ENCODE measurements at regions not wholly inside any gene's neighbourhood (a gene's known extent, or its start where the extent isn't known, plus 50 kb on each side); places are given as distances from the start of the nearest gene placed in this dataset.

DNA sequence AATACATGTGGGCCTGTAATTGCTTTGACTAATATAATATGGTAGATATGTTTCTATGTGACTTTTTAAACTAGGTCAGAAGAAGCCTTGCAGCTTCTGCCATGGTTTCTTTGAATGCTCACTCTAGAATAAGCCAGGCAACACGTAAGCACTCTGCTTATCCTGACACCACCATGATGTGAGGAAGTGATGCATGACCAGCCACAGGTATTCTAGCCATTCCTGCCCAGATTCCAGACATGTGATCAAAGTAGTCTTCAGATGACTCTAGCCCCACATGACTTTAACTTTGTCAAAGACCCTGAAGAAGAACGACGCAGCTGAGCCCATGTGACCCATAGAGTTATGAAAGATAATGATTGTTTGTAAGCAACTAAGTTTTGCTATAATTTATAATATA, 276.1 kb upstream of the NCAM1 start:
- H4K20me1 ChIP-seq (ENCODE audit: insufficient read depth, poor library complexity, severe bottlenecking) = no peaks in the 10 kb centered on the region
- H3K4me3 ChIP-seq = no peak overlapping the region
- no peaks in the 10 kb centered on the region for H3K36me3 ChIP-seq (replicated peaks; ENCODE audit: insufficient read depth, low read depth)
- H3K4me1 ChIP-seq (ENCODE audit: insufficient read depth) = no peaks in the 10 kb centered on the region
- no peak overlapping the region for H3K27ac ChIP-seq
- 79% methylated on average over 3 of the region's 3 CpGs for WGBS (ENCODE audit: low lambda C conversion rate, missing lambda C conversion rate)
- H3K27me3 ChIP-seq = no peaks in the 10 kb centered on the region
- H3K4me2 ChIP-seq = no peak overlapping the region
- TF ChIP-seq CTCF (IDR thresholded peaks at IDR 0.05; ENCODE audit: poor library complexity) = no peak
- TF ChIP-seq EZH2 (IDR thresholded peaks at IDR 0.05; ENCODE audit: borderline replicate concordance) = no peak
- TF ChIP-seq EZH2phosphoT487 (IDR thresholded peaks at IDR 0.05; ENCODE audit: low read depth, severe bottlenecking, unreplicated experiment) = no peak
- no peak overlapping the region for H2AFZ ChIP-seq
- no peaks in the 10 kb centered on the region for H3K9me3 ChIP-seq (ENCODE audit: low read depth)
- no peak for DNase-seq (ENCODE audit: low spot score)
- no peaks in the 10 kb centered on the region for H3K9me2 ChIP-seq (replicated peaks; ENCODE audit: insufficient read depth)
- no peaks in the 10 kb centered on the region for H3K79me2 ChIP-seq

- Histone ChIP-seq H3K27me3 (peaks cover 5% of the 10 kb centered on the region), H3K27ac (no peak overlapping the region), H3K4me3 (no peak overlapping the region), H2AFZ (no peak overlapping the region), H3K9me3 (ENCODE audit: low read depth) (no peaks in the 10 kb centered on the region), H3K36me3 (replicated peaks; ENCODE audit: insufficient read depth, low read depth) (no peaks in the 10 kb centered on the region), H3K4me2 (no peak overlapping the region), H3K9me2 (replicated peaks; ENCODE audit: insufficient read depth) (no peaks in the 10 kb centered on the region), H4K20me1 (ENCODE audit: insufficient read depth, poor library complexity, severe bottlenecking) (no peaks in the 10 kb centered on the region), H3K4me1 (ENCODE audit: insufficient read depth) (no peaks in the 10 kb centered on the region), H3K79me2 (no peaks in the 10 kb centered on the region)
- 95% methylated on average over 6 of the region's 6 CpGs for WGBS (ENCODE audit: low lambda C conversion rate, missing lambda C conversion rate)
- no peak for DNase-seq (ENCODE audit: low spot score)
- no peak for TF ChIP-seq EZH2 (IDR thresholded peaks at IDR 0.05; ENCODE audit: borderline replicate concordance)
- TF ChIP-seq CTCF (IDR thresholded peaks at IDR 0.05; ENCODE audit: poor library complexity) = no peak
- no peak for TF ChIP-seq EZH2phosphoT487 (IDR thresholded peaks at IDR 0.05; ENCODE audit: low read depth, severe bottlenecking, unreplicated experiment)
Measured at GRCh38 chr11:112689851-112690250, 271.4 kb upstream of the NCAM1 start.

DNA sequence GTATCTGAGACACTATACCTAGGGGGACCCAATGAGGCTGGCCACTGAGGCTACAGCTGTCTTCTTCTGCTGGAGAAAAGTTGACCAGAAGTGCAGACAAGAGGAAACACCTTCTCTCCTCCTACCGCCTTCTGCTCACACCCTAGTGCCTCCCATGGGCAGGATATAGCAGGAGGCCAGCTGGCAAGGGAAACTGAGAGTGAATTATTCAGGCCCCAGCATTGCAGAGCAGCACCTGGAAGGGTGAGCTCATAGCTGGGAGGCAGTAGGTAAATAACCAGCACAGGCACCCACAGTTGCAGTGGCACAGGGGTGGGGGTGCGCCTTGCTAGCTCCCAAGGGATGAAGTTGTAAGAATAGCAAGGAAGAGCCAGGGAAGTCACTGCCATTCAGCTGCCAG, 267.4 kb upstream of the NCAM1 start:
- peaks cover 5% of the 10 kb centered on the region for H3K27me3 ChIP-seq
- TF ChIP-seq EZH2phosphoT487 (IDR thresholded peaks at IDR 0.05; ENCODE audit: low read depth, severe bottlenecking, unreplicated experiment) = no peak
- TF ChIP-seq CTCF (IDR thresholded peaks at IDR 0.05; ENCODE audit: poor library complexity) = no peak
- no peak for TF ChIP-seq EZH2 (IDR thresholded peaks at IDR 0.05; ENCODE audit: borderline replicate concordance)
- no peak overlapping the region for H3K4me2 ChIP-seq
- no peak overlapping the region for H3K27ac ChIP-seq
- H3K4me1 ChIP-seq (ENCODE audit: insufficient read depth) = no peaks in the 10 kb centered on the region
- H3K4me3 ChIP-seq = no peak overlapping the region
- H3K9me2 ChIP-seq (replicated peaks; ENCODE audit: insufficient read depth) = no peaks in the 10 kb centered on the region
- no peak overlapping the region for H2AFZ ChIP-seq
- H3K9me3 ChIP-seq (ENCODE audit: low read depth) = no peaks in the 10 kb centered on the region
- no peak for DNase-seq (ENCODE audit: low spot score)
- no peaks in the 10 kb centered on the region for H4K20me1 ChIP-seq (ENCODE audit: insufficient read depth, poor library complexity, severe bottlenecking)
- 98% methylated on average over 2 of the region's 2 CpGs for WGBS (ENCODE audit: low lambda C conversion rate, missing lambda C conversion rate)
- no peaks in the 10 kb centered on the region for H3K36me3 ChIP-seq (replicated peaks; ENCODE audit: insufficient read depth, low read depth)
- no peaks in the 10 kb centered on the region for H3K79me2 ChIP-seq

GRCh38 chr11:112694245-112694644, 267.0 kb upstream of the NCAM1 start:
- no peak overlapping the region for H2AFZ ChIP-seq
- H3K36me3 ChIP-seq (replicated peaks; ENCODE audit: insufficient read depth, low read depth) = no peaks in the 10 kb centered on the region

More at GRCh38 chr11:112694245-112694644, 267.0 kb upstream of the NCAM1 start:
- Histone ChIP-seq H3K9me2 (replicated peaks; ENCODE audit: insufficient read depth) (no peaks in the 10 kb centered on the region), H3K4me1 (ENCODE audit: insufficient read depth) (no peaks in the 10 kb centered on the region), H3K4me2 (no peak overlapping the region), H3K79me2 (no peaks in the 10 kb centered on the region), H3K4me3 (no peak overlapping the region), H3K27ac (no peak overlapping the region), H4K20me1 (ENCODE audit: insufficient read depth, poor library complexity, severe bottlenecking) (no peaks in the 10 kb centered on the region), H3K9me3 (ENCODE audit: low read depth) (no peaks in the 10 kb centered on the region), H3K27me3 (peaks cover 8% of the 10 kb centered on the region)
- TF ChIP-seq EZH2 (IDR thresholded peaks at IDR 0.05; ENCODE audit: borderline replicate concordance) = no peak
- TF ChIP-seq EZH2phosphoT487 (IDR thresholded peaks at IDR 0.05; ENCODE audit: low read depth, severe bottlenecking, unreplicated experiment) = no peak
- no peak for TF ChIP-seq CTCF (IDR thresholded peaks at IDR 0.05; ENCODE audit: poor library complexity)
- 91% methylated on average over 1 of the region's 1 CpG for WGBS (ENCODE audit: low lambda C conversion rate, missing lambda C conversion rate)
- no peak for DNase-seq (ENCODE audit: low spot score)

All from hepatocyte (in vitro differentiated cells).